Fibroblast of skin of abdomen (primary cell): ENCODE measurements at regions not wholly inside any gene's neighbourhood (a gene's known extent, or its start where the extent isn't known, plus 50 kb on each side); places are given as distances from the start of the nearest gene placed in this dataset.

ENCODE experiments used
- DNase-seq: peaks from one replicate; pipeline ENCODE4 v3.0.0-alpha.2; 2013

- DNase-seq = no peak
Measured at GRCh38 chr7:22622116-22622785, 104.7 kb upstream of the IL6 start.

GRCh38 chr7:22618528-22618927, 108.5 kb upstream of the IL6 start:
- DNase-seq = no peak

DNA sequence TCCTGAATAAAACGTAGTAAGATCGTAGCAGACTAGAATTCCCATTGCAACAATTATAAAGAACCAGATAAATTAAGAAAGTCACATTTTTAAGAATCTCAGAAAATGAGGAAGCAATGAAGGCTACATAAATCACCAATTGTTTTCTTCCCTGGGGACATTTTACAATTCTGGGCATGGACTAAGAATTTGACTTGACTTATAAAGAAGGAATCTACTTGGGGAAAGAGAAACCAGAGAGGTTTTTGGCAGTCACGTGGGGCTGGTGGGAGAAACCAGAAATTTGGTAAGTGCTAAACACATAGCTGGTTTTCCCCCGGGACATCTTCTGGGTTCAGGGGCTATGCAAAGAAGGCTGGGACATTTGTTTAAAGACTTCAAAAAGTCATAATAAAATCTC, 109.8 kb upstream of the IL6 start:
- peak; percentile 60 for DNase-seq

DNA sequence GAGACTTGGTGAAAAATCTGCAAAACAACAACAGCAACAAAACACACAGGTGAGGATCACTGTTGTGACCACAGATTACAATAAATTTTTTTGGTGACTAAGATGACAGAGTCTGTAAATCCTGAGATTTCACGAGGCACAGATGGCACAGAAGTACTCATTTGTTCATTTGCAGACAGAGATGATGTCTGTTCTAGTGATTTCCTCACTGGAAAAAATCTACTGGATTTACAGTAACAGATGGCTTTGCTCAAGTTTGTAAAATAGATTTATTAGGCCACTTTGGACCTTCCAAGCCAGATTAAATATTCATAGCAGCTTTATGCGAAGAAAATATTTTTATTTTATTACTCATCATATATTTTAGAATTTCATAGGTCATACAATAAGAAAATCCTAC, 113.5 kb upstream of the IL6 start:
- peak; percentile 35 for DNase-seq

DNA sequence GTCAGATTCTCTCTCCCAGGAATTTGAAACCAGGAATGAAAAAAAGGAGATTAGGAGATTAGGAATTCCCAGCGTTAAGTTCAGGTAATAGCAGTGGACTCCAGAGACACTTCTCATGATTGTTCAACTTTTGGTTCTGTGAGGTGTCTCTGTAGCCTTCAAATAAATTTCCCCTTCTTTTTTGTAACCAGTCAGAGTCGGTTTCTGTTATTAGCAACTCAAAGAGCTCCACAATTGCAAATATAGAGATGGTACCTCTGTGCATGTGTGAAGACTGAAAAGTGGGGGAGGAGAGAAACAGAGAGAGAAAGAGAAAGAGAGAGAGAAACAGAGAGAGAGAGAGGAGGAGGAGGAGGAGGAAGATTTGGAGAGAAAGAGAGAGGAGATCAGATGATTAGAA, 112.8 kb upstream of the STEAP1B start:
- DNase-seq = no peak

DNA sequence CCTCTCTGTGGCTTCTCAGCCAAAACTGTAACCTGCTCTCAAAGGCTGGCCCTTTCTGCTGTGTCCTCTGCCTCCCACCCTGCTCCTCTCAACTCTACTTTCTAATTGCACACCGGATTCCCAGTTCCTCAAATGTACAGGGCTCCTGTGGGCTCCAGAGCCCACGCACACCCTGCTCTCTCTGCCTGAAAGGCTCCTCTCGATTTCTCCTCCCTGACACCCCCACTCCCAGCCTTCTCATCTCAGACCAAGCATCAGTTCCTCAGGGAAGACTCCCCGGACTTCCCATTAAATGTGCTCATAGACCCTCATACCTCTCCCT, 111.7 kb upstream of the STEAP1B start:
- no peak for DNase-seq

GRCh38 chr7:22610951-22611757, 111.2 kb upstream of the STEAP1B start:
- DNase-seq = peak; percentile 61

DNA sequence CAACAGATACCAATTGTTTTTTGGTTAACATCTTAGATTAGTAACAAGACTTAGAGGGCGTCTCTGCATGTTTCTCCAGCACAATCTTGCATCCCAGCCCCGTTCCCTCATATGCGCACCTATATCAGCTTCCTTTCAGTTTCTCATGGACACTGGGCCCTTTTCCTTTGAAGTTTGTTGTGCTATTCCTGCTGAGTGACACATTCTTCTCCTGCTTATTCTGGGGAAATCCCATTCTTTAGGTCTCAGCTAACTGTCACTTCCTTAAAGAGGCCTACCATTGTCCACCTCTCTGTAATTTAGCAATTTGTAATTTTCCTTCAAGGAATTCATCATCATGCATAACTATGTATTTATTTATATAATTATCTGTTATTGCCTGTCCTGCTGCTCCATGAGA, 110.3 kb upstream of the STEAP1B start:
- DNase-seq = no peak

- peak; percentile 10 for DNase-seq
Measured at GRCh38 chr7:22607180-22607579, 107.2 kb upstream of the STEAP1B start.

GRCh38 chr7:22604246-22604645, 104.3 kb upstream of the STEAP1B start:
- DNase-seq = peak; percentile 39

GRCh38 chr7:22601812-22602565, 102.0 kb upstream of the STEAP1B start:
- peak; percentile 70 for DNase-seq

GRCh38 chr7:22601408-22601807, 101.4 kb upstream of the STEAP1B start:
- no peak for DNase-seq

- DNase-seq = no peak
Measured at GRCh38 chr7:22601003-22601402, 101.0 kb upstream of the STEAP1B start.

GRCh38 chr7:22598318-22598920, 98.4 kb upstream of the STEAP1B start:
- no peak for DNase-seq

DNA sequence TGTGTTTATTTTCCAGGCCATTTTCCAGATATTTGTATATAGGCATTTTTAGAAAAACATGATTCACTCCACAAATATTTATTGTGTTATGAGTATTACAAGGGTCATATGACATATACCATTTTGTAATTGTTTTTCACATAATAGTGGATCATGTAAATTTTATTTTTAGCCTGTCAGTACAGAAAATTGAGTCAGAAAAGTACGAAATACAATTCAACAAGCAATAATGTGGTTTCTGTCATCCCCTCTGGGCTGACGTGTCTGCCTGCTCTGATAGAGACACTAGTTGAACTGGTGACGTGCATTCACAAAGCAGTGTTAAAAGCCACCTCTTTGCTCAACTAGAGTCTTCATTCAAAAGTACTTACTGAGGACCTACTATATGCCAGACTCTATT, 97.9 kb upstream of the STEAP1B start:
- peak; percentile 62 for DNase-seq

- no peak for DNase-seq
Measured at GRCh38 chr7:22596763-22597400, 96.9 kb upstream of the STEAP1B start.

DNA sequence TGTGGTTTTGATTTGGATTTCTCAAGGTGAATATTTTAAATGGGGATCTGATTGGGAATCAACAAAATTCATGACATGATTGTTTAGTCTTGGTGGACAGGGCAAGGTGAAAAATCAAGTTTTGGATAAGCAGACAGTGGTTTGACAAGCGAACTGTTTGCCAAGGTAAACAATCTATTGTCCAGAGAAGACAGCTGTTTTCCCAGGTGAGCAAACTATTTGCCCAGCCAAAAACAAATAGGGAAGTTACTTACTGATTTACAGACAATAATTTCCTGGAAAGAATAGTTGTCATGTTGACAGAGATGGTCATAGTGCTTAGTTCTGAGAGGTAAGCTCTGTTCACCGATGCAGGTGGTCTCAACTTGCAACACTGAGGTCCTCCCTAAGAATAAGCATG, 94.0 kb upstream of the STEAP1B start:
- no peak for DNase-seq

- DNase-seq = no peak
Measured at GRCh38 chr7:22591271-22591670, 91.3 kb upstream of the STEAP1B start.

DNA sequence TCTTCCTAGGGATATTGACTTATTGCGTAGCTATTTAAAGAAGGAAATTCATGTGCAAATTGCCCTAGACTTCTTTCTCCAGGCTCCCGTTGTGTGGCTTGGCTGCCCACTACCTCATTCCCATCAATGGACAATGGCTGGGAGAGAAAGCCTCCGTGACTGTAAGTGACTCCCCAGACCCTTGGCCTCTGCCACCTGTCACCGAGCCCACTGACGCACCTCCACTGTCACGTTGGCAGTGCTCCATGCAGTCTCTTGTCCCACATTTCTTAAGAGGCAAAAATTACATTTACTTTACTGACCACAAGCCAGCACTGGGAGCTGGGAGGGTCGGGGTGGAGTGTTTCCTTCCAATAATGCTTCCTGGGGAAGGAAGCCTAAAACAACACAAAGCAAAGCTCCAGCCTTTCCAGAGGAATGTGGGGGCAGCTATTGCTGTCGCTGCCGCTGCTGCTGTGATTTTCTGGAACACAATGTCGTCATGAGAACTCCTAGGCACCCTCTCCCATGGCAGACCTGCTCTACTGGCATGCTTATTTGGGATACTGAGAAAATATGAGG, 89.7 kb upstream of the STEAP1B start:
- DNase-seq = no peak

- DNase-seq = no peak
Measured at GRCh38 chr7:22588351-22588750, 88.4 kb upstream of the STEAP1B start.

DNA sequence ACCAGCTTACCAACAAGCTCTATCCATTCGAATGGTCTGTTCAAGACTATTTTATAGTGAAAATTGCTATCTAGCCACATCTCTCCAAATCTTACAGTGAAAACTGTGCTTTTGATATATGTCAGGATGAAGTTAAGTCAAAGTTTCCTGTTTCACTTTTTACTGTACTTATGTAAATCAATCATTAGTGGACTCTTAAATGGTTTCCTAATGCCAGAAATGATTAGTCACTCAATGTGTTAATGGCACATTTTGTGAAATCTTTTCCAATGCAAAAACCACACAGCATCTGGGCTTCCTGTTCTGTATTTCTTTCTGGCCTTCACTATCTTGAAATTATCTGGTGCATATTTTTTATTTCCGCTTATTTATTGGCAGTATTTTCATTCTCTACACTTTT, 87.3 kb upstream of the STEAP1B start:
- DNase-seq = peak; percentile 88

GRCh38 chr7:22586786-22587140, 86.8 kb upstream of the STEAP1B start:
- peak; percentile 52 for DNase-seq
